CD4-positive, alpha-beta memory T cell (primary cell): ENCODE measurements at regions not wholly inside any gene's neighbourhood (a gene's known extent, or its start where the extent isn't known, plus 50 kb on each side); places are given as distances from the start of the nearest gene placed in this dataset.

Source experiments
- CTCF ChIA-PET: fragments of 350-600 bp; sonication (Branson Sonifier 250); formaldehyde crosslinking; loops from one replicate; lab custom pipeline; 2021; ENCODE audit warnings: inconsistent platforms; ENCODE audit not compliant: partially characterized antibody; lab: Charles Lee
- POLR2A ChIA-PET: fragments of 350-600 bp; sonication (Branson Sonifier 250); formaldehyde crosslinking; loops from one replicate; lab custom pipeline; 2021; ENCODE audit not compliant: partially characterized antibody; lab: Charles Lee
- DNase-seq, 5 donors: peaks; one replicate each; pipeline versions ENCODE4 v3.0.0 to v3.0.0-alpha.2; 2020 to 2022; ENCODE audit warnings: mixed read lengths in 1 of 5
- H3K27ac ChIP-seq: one replicate; pipeline ENCODE4 v1.7.0; 2013; ENCODE audit warnings: low read depth, low read length
- H3K27me3 ChIP-seq: 2 replicates; pipeline ENCODE4 v1.7.0; 2013; ENCODE audit warnings: mild to moderate bottlenecking, low read length, moderate library complexity; ENCODE audit not compliant: insufficient read depth
- H3K36me3 ChIP-seq: 2 replicates; pipeline ENCODE4 v1.7.0; 2013; ENCODE audit warnings: mild to moderate bottlenecking, low read length, moderate library complexity; ENCODE audit not compliant: insufficient read depth
- H3K4me1 ChIP-seq: 2 replicates; pipeline ENCODE4 v1.7.0; 2013; ENCODE audit warnings: mild to moderate bottlenecking, low read length, moderate library complexity; ENCODE audit not compliant: insufficient read depth
- H3K4me3 ChIP-seq, 2 donors: one replicate each; pipeline ENCODE4 v1.7.0; 2013; ENCODE audit warnings: low read length in 2 of 2, mild to moderate bottlenecking in 1 of 2
- H3K9me3 ChIP-seq, 2 donors: one replicate each; pipeline ENCODE4 v1.7.0; 2013; ENCODE audit warnings: low read length in 2 of 2, control low read depth in 1 of 2; ENCODE audit not compliant: control insufficient read depth in 1 of 2
- H3K27ac Mint-ChIP-seq, 7 donors: one replicate each; pipeline ENCODE4 v1.8.0; 2020 to 2021; ENCODE audit warnings: mixed read lengths in 7 of 7, mild to moderate bottlenecking in 6 of 7, inconsistent platforms in 3 of 7, moderate library complexity in 3 of 7
- H3K27me3 Mint-ChIP-seq, 2 donors: one replicate each; pipeline ENCODE4 v1.8.0; 2020 to 2021; ENCODE audit warnings: mixed read lengths in 2 of 2
- H3K36me3 Mint-ChIP-seq, 2 donors: one replicate each; pipeline ENCODE4 v1.8.0; 2020 to 2021; ENCODE audit warnings: mixed read lengths in 2 of 2, inconsistent platforms in 1 of 2, mild to moderate bottlenecking in 1 of 2
- H3K4me1 Mint-ChIP-seq, 4 donors: one replicate each; pipeline ENCODE4 v1.8.0; 2020 to 2021; ENCODE audit warnings: mixed read lengths in 4 of 4, mild to moderate bottlenecking in 1 of 4
- H3K4me3 Mint-ChIP-seq, 8 donors: one replicate each; pipeline ENCODE4 v1.8.0; 2020 to 2021; ENCODE audit warnings: mixed read lengths in 8 of 8, mild to moderate bottlenecking in 7 of 8, moderate library complexity in 6 of 8, inconsistent platforms in 3 of 8
- H3K9me3 Mint-ChIP-seq, 8 donors: one replicate each; pipeline ENCODE4 v1.8.0; 2020 to 2021; ENCODE audit warnings: mixed read lengths in 8 of 8, mild to moderate bottlenecking in 5 of 8, inconsistent platforms in 3 of 8, moderate library complexity in 1 of 8
- intact Hi-C: fragments of 100-400 bp; cut with micrococcal nuclease; formaldehyde crosslinking; loops from one replicate; pipeline ENCODE4 v1.15.1; 2023

GRCh38 chrX:125378205-125378604, 58.5 kb downstream of the TEX13C start:
- Histone ChIP-seq H3K36me3 (no peaks in the 10 kb centered on the region), H3K4me1 (no peaks in the 10 kb centered on the region), H3K4me3 (no peak overlapping the region), H3K9me3 (no peaks in the 10 kb centered on the region), H3K27me3 (no peaks in the 10 kb centered on the region), H3K27ac (no peak overlapping the region)
- no peak for DNase-seq
- no peaks in the 10 kb centered on the region for H3K4me1 Mint-ChIP-seq
- intact Hi-C loops, result no loop called here
- H3K36me3 Mint-ChIP-seq, result no peaks in the 10 kb centered on the region
- CTCF ChIA-PET, result no interaction called here
- POLR2A ChIA-PET, result no interaction called here
- H3K9me3 Mint-ChIP-seq, result peaks cover 0 to 6% (median 0%) of the 10 kb centered on the region in 8 donors
- no peak overlapping the region for H3K27ac Mint-ChIP-seq
- peaks cover 0 to 2% of the 10 kb centered on the region in 2 donors for H3K27me3 Mint-ChIP-seq
- H3K4me3 Mint-ChIP-seq, result no peak overlapping the region

- Histone ChIP-seq H3K36me3 (no peaks in the 10 kb centered on the region), H3K9me3 (no peaks in the 10 kb centered on the region), H3K27me3 (no peaks in the 10 kb centered on the region), H3K27ac (no peak overlapping the region), H3K4me1 (no peaks in the 10 kb centered on the region), H3K4me3 (no peak overlapping the region)
- POLR2A ChIA-PET, result no interaction called here
- peaks cover 0 to 6% (median 0%) of the 10 kb centered on the region in 8 donors for H3K9me3 Mint-ChIP-seq
- no peak overlapping the region for H3K4me3 Mint-ChIP-seq
- DNase-seq, result no peak
- CTCF ChIA-PET, result no interaction called here
- H3K4me1 Mint-ChIP-seq, result no peaks in the 10 kb centered on the region
- H3K27ac Mint-ChIP-seq, result no peak overlapping the region
- intact Hi-C loops, result no loop called here
- H3K36me3 Mint-ChIP-seq, result no peaks in the 10 kb centered on the region
- H3K27me3 Mint-ChIP-seq, result peaks cover 0 to 2% of the 10 kb centered on the region in 2 donors
Measured at GRCh38 chrX:125378770-125379169, 59.1 kb downstream of the TEX13C start.

GRCh38 chrX:125382148-125382628, 62.5 kb downstream of the TEX13C start:
- Mint-ChIP-seq H3K9me3 (no peaks in the 10 kb centered on the region), H3K4me3 (no peak overlapping the region), H3K27ac (no peak overlapping the region), H3K4me1 (no peaks in the 10 kb centered on the region), H3K36me3 (no peaks in the 10 kb centered on the region), H3K27me3 (peaks cover 0 to 3% of the 10 kb centered on the region in 2 donors)
- Histone ChIP-seq H3K4me1 (no peaks in the 10 kb centered on the region), H3K4me3 (no peak overlapping the region), H3K9me3 (no peaks in the 10 kb centered on the region), H3K36me3 (no peaks in the 10 kb centered on the region), H3K27me3 (no peaks in the 10 kb centered on the region), H3K27ac (no peak overlapping the region)
- intact Hi-C loops, result no loop called here
- POLR2A ChIA-PET, result no interaction called here
- CTCF ChIA-PET, result no interaction called here
- no peak for DNase-seq

GRCh38 chrX:125382889-125383288, 63.2 kb downstream of the TEX13C start:
- H3K27me3 Mint-ChIP-seq, result peaks cover 0 to 3% of the 10 kb centered on the region in 2 donors

GRCh38 chrX:125384867-125385266, 65.2 kb downstream of the TEX13C start:
- Mint-ChIP-seq H3K27ac (no peak overlapping the region), H3K4me1 (no peaks in the 10 kb centered on the region), H3K4me3 (no peak overlapping the region), H3K9me3 (no peaks in the 10 kb centered on the region), H3K36me3 (no peaks in the 10 kb centered on the region), H3K27me3 (peaks cover 0 to 1% of the 10 kb centered on the region in 2 donors)
- Histone ChIP-seq H3K4me3 (no peak overlapping the region), H3K27me3 (no peaks in the 10 kb centered on the region), H3K4me1 (no peaks in the 10 kb centered on the region), H3K36me3 (no peaks in the 10 kb centered on the region), H3K27ac (no peak overlapping the region), H3K9me3 (no peaks in the 10 kb centered on the region)
- POLR2A ChIA-PET, result no interaction called here
- intact Hi-C loops, result no loop called here
- DNase-seq, result no peak
- CTCF ChIA-PET, result no interaction called here

More at GRCh38 chrX:125382889-125383288, 63.2 kb downstream of the TEX13C start:
- Mint-ChIP-seq H3K4me1 (no peaks in the 10 kb centered on the region), H3K36me3 (no peaks in the 10 kb centered on the region), H3K9me3 (no peaks in the 10 kb centered on the region), H3K27ac (no peak overlapping the region), H3K4me3 (no peak overlapping the region)
- Histone ChIP-seq H3K4me1 (no peaks in the 10 kb centered on the region), H3K27me3 (no peaks in the 10 kb centered on the region), H3K9me3 (no peaks in the 10 kb centered on the region), H3K36me3 (no peaks in the 10 kb centered on the region), H3K27ac (no peak overlapping the region), H3K4me3 (no peak overlapping the region)
- DNase-seq, result no peak
- intact Hi-C loops, result no loop called here
- POLR2A ChIA-PET, result no interaction called here
- CTCF ChIA-PET, result no interaction called here

DNA sequence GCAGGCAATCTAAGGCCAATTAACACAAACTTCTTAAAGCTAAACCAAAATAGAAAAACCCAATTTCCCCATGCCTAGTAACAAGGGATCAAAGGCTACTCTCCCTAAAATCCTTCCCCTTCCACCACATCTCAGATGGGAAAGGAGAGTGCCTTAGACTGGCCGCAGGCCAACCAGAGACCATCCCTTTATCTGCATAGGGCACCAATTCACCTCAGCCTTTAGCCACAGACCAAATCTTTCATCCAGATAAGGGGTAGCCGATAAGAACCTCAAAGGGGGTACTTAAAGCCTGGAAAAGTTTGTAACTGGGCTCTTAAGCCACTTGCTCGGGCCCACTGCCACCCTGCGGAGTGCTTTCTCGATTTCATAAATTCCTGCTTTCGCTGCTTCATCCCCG, 68.3 kb downstream of the TEX13C start:
- CTCF ChIA-PET, result no interaction called here
- no peaks in the 10 kb centered on the region for H3K36me3 ChIP-seq

GRCh38 chrX:125394449-125394848, 74.8 kb downstream of the TEX13C start:
- no peak for DNase-seq
- Histone ChIP-seq H3K27me3 (no peaks in the 10 kb centered on the region), H3K27ac (no peak overlapping the region), H3K4me3 (no peak overlapping the region), H3K9me3 (no peaks in the 10 kb centered on the region), H3K4me1 (no peaks in the 10 kb centered on the region), H3K36me3 (no peaks in the 10 kb centered on the region)
- Mint-ChIP-seq H3K27ac (no peak overlapping the region), H3K27me3 (peaks cover 0 to 3% of the 10 kb centered on the region in 2 donors), H3K4me3 (no peak overlapping the region), H3K4me1 (no peaks in the 10 kb centered on the region), H3K9me3 (peaks cover 0 to 2% (median 0%) of the 10 kb centered on the region in 8 donors), H3K36me3 (no peaks in the 10 kb centered on the region)
- intact Hi-C loops, result no loop called here
- CTCF ChIA-PET, result no interaction called here
- POLR2A ChIA-PET, result no interaction called here

More for the DNA sequence above, 68.3 kb downstream of the TEX13C start:
- DNase-seq, result no peak
- H3K4me3 ChIP-seq, result no peak overlapping the region
- intact Hi-C loops, result no loop called here
- POLR2A ChIA-PET, result no interaction called here
- no peaks in the 10 kb centered on the region for H3K9me3 ChIP-seq
- Mint-ChIP-seq H3K4me1 (no peaks in the 10 kb centered on the region), H3K27ac (no peak overlapping the region), H3K36me3 (no peaks in the 10 kb centered on the region), H3K27me3 (peaks cover 0 to 4% of the 10 kb centered on the region in 2 donors), H3K9me3 (peaks cover 0 to 2% (median 0%) of the 10 kb centered on the region in 8 donors), H3K4me3 (no peak overlapping the region)
- no peaks in the 10 kb centered on the region for H3K4me1 ChIP-seq
- no peaks in the 10 kb centered on the region for H3K27me3 ChIP-seq
- no peak overlapping the region for H3K27ac ChIP-seq

DNA sequence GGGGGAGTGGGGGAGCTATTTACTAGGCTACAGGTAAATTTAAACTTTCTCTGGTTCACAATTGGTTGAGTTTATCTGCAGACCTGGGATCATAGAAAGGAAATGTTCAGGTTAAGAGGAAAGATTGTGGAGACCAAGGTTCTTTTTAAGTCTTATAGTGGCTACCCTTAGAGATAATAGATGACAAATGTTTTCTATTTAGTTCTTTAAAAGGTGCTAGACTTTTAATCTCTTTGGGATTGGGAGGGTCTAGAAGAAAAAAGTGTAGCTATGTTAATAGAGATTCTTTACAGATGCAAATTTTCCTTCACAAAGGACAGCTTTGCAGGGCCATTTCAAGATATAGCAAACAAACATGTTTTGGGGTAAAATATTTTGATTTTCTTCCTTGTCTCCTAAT, 76.0 kb downstream of the TEX13C start:
- no peaks in the 10 kb centered on the region for H3K9me3 ChIP-seq
- H3K27ac ChIP-seq, result no peak overlapping the region
- intact Hi-C loops, result no loop called here
- Mint-ChIP-seq H3K4me1 (no peaks in the 10 kb centered on the region), H3K27me3 (peaks cover 0 to 3% of the 10 kb centered on the region in 2 donors), H3K4me3 (no peak overlapping the region), H3K27ac (no peak overlapping the region), H3K9me3 (peaks cover 0 to 2% (median 0%) of the 10 kb centered on the region in 8 donors), H3K36me3 (no peaks in the 10 kb centered on the region)
- no peak for DNase-seq
- no peak overlapping the region for H3K4me3 ChIP-seq
- ChIA-PET POLR2A (no interaction called here), CTCF (no interaction called here)
- no peaks in the 10 kb centered on the region for H3K27me3 ChIP-seq
- no peaks in the 10 kb centered on the region for H3K4me1 ChIP-seq
- no peaks in the 10 kb centered on the region for H3K36me3 ChIP-seq
